Mucosa of rectum (tissue), 2 donors: ENCODE measurements at regions not wholly inside any gene's neighbourhood (a gene's known extent, or its start where the extent isn't known, plus 50 kb on each side); places are given as distances from the start of the nearest gene placed in this dataset.

Experiments
- H3K27ac ChIP-seq, 2 donors: one replicate each; pipeline ENCODE4 v1.7.0; 2013; ENCODE audit warnings: inconsistent platforms in 2 of 2, low read depth in 2 of 2, low read length in 2 of 2
- H3K27me3 ChIP-seq, 2 donors: one replicate each; pipeline ENCODE4 v1.7.0; 2013; ENCODE audit warnings: low read length in 2 of 2; ENCODE audit not compliant: control insufficient read depth in 2 of 2, insufficient read depth in 2 of 2
- H3K36me3 ChIP-seq, 2 donors: one replicate each; pipeline ENCODE4 v1.7.0; 2013; ENCODE audit warnings: low read length in 2 of 2; ENCODE audit not compliant: control insufficient read depth in 2 of 2, insufficient read depth in 2 of 2
- H3K4me1 ChIP-seq, 2 donors: one replicate each; pipeline ENCODE4 v1.7.0; 2013; ENCODE audit warnings: low read length in 2 of 2, mild to moderate bottlenecking in 1 of 2; ENCODE audit not compliant: control insufficient read depth in 2 of 2, insufficient read depth in 2 of 2
- H3K4me3 ChIP-seq, 2 donors: one replicate each; pipeline ENCODE4 v1.7.0; 2013; ENCODE audit warnings: low read length in 2 of 2
- H3K9ac ChIP-seq, 2 donors: one replicate each; pipeline ENCODE4 v1.7.0; 2013; ENCODE audit warnings: low read length in 2 of 2, low read depth in 1 of 2, mild to moderate bottlenecking in 1 of 2
- H3K9me3 ChIP-seq, 2 donors: one replicate each; pipeline ENCODE4 v1.7.0; 2013; ENCODE audit warnings: low read length in 2 of 2; ENCODE audit not compliant: control insufficient read depth in 2 of 2
- donor health status: healthy.
- donor health status: Normal muscosa, but diverticular disease.

- no peaks in the 10 kb centered on the region for H3K27me3 ChIP-seq
These were observed 202.4 kb downstream of the SH2D4B start for GRCh38 chr10:80739963-80740715.

DNA sequence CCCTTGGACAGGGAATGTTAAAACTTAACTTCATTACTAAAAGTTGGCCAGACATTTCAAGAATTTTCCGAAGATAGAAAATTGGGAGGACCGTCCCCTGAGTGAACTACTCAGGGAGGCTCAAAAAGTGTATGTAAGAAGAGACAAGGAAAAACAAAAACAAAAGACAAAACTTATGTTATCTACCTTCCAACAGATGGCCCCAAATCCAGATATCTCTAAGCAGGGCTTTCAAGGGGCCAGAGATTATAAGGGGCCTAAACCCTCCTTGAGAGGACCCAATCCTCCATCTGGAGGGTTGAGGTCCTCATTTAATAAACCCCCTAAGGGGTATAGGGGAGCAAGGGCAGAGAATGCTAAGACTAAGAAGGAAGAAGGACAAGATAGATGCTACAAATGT, 203.6 kb downstream of the SH2D4B start:
- Histone ChIP-seq H3K36me3 (no peaks in the 10 kb centered on the region), H3K27ac (no peak overlapping the region), H3K4me1 (no peaks in the 10 kb centered on the region), H3K27me3 (no peaks in the 10 kb centered on the region), H3K9ac (no peak overlapping the region), H3K9me3 (no peaks in the 10 kb centered on the region), H3K4me3 (no peak overlapping the region)

More at GRCh38 chr10:80739963-80740715, 202.4 kb downstream of the SH2D4B start:
- no peaks in the 10 kb centered on the region for H3K4me1 ChIP-seq
- H3K4me3 ChIP-seq = no peak overlapping the region
- no peak overlapping the region for H3K9ac ChIP-seq
- no peaks in the 10 kb centered on the region for H3K36me3 ChIP-seq
- no peak overlapping the region for H3K27ac ChIP-seq
- no peaks in the 10 kb centered on the region for H3K9me3 ChIP-seq

- H3K36me3 ChIP-seq = no peaks in the 10 kb centered on the region
- H3K4me3 ChIP-seq = no peak overlapping the region
- H3K9ac ChIP-seq = no peak overlapping the region
- H3K27ac ChIP-seq = no peak overlapping the region
- H3K9me3 ChIP-seq = no peaks in the 10 kb centered on the region
- no peaks in the 10 kb centered on the region for H3K27me3 ChIP-seq
- H3K4me1 ChIP-seq = no peaks in the 10 kb centered on the region
These were observed 212.6 kb downstream of the SH2D4B start for GRCh38 chr10:80750268-80750667.

DNA sequence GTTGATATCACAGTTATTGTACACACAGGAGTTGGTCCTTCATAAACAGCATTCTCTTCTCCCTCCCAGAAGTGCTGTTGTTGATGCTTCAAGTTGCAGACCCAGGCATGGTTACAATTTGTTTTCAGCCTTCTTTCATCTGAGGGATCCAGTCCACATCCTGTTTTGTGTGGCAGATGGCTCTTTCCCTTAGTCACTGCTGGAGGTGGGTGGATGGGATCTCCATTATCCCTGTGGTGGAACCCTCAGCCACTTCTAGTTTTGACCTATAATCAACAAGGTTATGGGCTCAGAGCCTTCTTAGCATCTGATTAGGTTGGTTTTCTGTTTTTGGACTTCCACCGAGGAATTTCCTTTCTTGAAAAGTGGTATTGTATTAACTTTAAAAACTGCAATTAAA, 214.2 kb downstream of the SH2D4B start:
- Histone ChIP-seq H3K4me1 (no peaks in the 10 kb centered on the region), H3K27me3 (no peaks in the 10 kb centered on the region), H3K36me3 (no peaks in the 10 kb centered on the region), H3K9ac (no peak overlapping the region), H3K27ac (no peak overlapping the region), H3K9me3 (no peaks in the 10 kb centered on the region), H3K4me3 (no peak overlapping the region)

DNA sequence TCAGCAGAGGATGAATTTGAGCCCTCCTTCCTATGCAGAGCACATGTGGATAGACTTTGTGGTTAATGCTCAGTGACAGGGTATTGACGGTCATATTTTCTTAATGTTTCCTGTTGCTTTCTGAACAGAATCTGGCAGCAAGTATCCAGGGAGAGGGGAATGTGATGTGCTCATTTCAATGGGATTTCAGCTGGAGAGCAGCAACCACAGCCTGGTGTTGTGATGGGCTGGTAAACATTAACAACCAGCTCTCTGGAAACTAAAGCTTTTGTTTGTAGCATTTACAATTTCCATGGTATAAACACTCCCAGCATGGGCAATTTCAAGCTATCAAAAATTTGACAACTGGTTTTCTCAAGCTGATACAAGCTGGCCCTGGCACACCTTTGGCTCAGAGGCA, 215.9 kb downstream of the SH2D4B start:
- H3K9ac ChIP-seq = no peak overlapping the region
- no peaks in the 10 kb centered on the region for H3K36me3 ChIP-seq
- no peak overlapping the region for H3K4me3 ChIP-seq
- H3K27ac ChIP-seq = no peak overlapping the region
- no peaks in the 10 kb centered on the region for H3K27me3 ChIP-seq
- no peaks in the 10 kb centered on the region for H3K9me3 ChIP-seq
- H3K4me1 ChIP-seq = no peaks in the 10 kb centered on the region

DNA sequence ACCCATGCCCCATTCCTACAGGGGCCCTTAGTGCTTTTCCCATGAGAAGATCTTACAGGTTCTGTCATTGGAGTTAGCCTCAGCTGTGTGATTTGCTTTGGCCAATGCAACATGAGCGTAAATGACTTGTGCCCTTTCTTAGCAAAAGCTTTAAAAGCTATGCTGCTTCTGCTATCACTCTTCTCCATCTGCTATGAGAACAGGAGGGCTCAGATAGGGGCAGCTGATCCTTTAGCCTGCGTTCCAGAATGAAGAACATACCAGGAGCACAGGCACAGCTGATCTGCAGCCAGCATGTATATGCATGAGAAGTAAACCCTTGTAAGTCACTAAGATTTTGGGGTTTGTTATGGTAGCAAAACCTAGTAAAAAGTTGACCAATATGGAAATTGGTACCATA, 218.2 kb downstream of the SH2D4B start:
- no peak overlapping the region for H3K4me3 ChIP-seq
- H3K9me3 ChIP-seq = no peaks in the 10 kb centered on the region
- H3K27ac ChIP-seq = no peak overlapping the region
- no peaks in the 10 kb centered on the region for H3K4me1 ChIP-seq
- H3K36me3 ChIP-seq = no peaks in the 10 kb centered on the region
- no peaks in the 10 kb centered on the region for H3K27me3 ChIP-seq
- no peak overlapping the region for H3K9ac ChIP-seq

DNA sequence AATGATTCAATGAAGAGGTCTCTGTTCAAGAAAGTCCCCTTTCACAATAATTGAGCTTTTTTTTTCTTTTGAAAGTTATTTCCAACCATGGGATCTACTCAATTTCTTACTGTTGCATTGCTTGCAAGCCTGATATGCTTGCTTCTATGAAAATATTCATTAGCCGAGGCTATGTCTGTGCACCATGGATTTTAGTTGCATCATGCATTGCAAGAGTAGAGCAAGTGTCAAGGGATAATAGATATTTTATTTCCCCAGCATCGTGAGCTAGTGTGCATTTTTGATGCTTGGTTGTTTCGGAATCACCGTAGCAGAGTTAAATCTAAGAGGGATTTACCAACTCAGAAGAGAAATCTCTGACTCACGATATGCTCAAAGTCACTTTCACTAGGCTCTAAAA, 222.0 kb downstream of the SH2D4B start:
- Histone ChIP-seq H3K36me3 (no peaks in the 10 kb centered on the region), H3K9me3 (no peaks in the 10 kb centered on the region), H3K27ac (no peak overlapping the region), H3K4me1 (no peaks in the 10 kb centered on the region), H3K9ac (no peak overlapping the region), H3K4me3 (no peak overlapping the region), H3K27me3 (no peaks in the 10 kb centered on the region)

- no peak overlapping the region for H3K9ac ChIP-seq
- no peaks in the 10 kb centered on the region for H3K36me3 ChIP-seq
- H3K9me3 ChIP-seq = no peaks in the 10 kb centered on the region
- no peaks in the 10 kb centered on the region for H3K4me1 ChIP-seq
- H3K4me3 ChIP-seq = no peak overlapping the region
- no peak overlapping the region for H3K27ac ChIP-seq
- no peaks in the 10 kb centered on the region for H3K27me3 ChIP-seq
These were observed 223.2 kb downstream of the SH2D4B start for GRCh38 chr10:80760914-80761371.

DNA sequence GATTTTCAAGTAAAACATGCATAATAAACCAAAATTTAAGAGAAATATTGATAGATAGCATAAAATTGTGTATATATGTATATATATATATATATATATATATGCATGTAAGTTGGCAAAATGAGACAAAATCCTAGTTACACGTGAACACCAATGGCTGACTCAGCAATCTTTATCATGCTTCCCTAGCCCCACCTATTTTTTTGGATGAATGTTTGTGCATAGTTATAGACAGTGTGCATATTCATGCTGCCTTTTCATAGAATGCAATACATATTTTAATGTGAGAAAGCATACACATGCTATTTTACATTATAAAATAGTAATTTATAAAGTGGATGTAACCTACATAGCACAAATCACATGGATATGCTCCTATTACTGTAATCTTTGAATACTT, 230.3 kb downstream of the SH2D4B start:
- Histone ChIP-seq H3K4me3 (no peak overlapping the region), H3K9ac (no peak overlapping the region), H3K9me3 (no peaks in the 10 kb centered on the region), H3K27me3 (no peaks in the 10 kb centered on the region), H3K4me1 (no peaks in the 10 kb centered on the region), H3K27ac (no peak overlapping the region), H3K36me3 (no peaks in the 10 kb centered on the region)

GRCh38 chr10:80769700-80770160, 232.0 kb downstream of the SH2D4B start:
- Histone ChIP-seq H3K36me3 (no peaks in the 10 kb centered on the region), H3K4me3 (no peak overlapping the region), H3K9me3 (no peaks in the 10 kb centered on the region), H3K4me1 (no peaks in the 10 kb centered on the region), H3K27me3 (no peaks in the 10 kb centered on the region), H3K9ac (no peak overlapping the region), H3K27ac (no peak overlapping the region)
